Neural cell (in vitro differentiated cells): ENCODE measurements at regions not wholly inside any gene's neighbourhood (a gene's known extent, or its start where the extent isn't known, plus 50 kb on each side); places are given as distances from the start of the nearest gene placed in this dataset.

ENCODE experiments used
- H2AFZ ChIP-seq: fragments of 200-600, 300-800 bp; sonication (generic), shearing (Covaris generic); 2 replicates; pipeline ENCODE4 v1.6.0; 2014; ENCODE audit warnings: low read depth, mild to moderate bottlenecking, antibody characterized with exemption, low read length, moderate library complexity
- H3F3A ChIP-seq: fragments of 200-600 bp; shearing (Covaris generic); 2 replicates; pipeline ENCODE4 v1.6.1; 2016; ENCODE audit warnings: mild to moderate bottlenecking, moderate library complexity, mixed read lengths, antibody characterized with exemption, low read length; ENCODE audit not compliant: insufficient read depth, poor library complexity, severe bottlenecking
- H3K27ac ChIP-seq: fragments of 200-600, 300-800 bp; sonication (generic), shearing (Covaris generic); 2 replicates; pipeline ENCODE4 v1.5.1; 2014; ENCODE audit warnings: mild to moderate bottlenecking, low read length, moderate library complexity
- H3K27me3 ChIP-seq: fragments of 300-800, 200-600 bp; sonication (generic), shearing (Covaris generic); 2 replicates; pipeline ENCODE4 v1.6.0; 2014; ENCODE audit warnings: mild to moderate bottlenecking, low read depth, low read length, moderate library complexity; ENCODE audit not compliant: insufficient read depth
- H3K36me3 ChIP-seq: fragments of 300-800, 200-600 bp; sonication (generic), shearing (Covaris generic); 2 replicates; pipeline ENCODE4 v1.5.1; 2014; ENCODE audit warnings: mild to moderate bottlenecking, antibody characterized with exemption, low read length, moderate library complexity; ENCODE audit not compliant: insufficient read depth
- H3K4me2 ChIP-seq: fragments of 300-800, 200-600 bp; sonication (generic), shearing (Covaris generic); 2 replicates; pipeline ENCODE4 v1.6.0; 2014; ENCODE audit warnings: mild to moderate bottlenecking, low read length
- H3K4me3 ChIP-seq: fragments of 300-800, 200-600 bp; sonication (generic), shearing (Covaris generic); 2 replicates; pipeline ENCODE4 v1.5.1; 2014; ENCODE audit warnings: mild to moderate bottlenecking, low read length, moderate library complexity
- H3K79me2 ChIP-seq: fragments of 200-600 bp; shearing (Covaris generic); replicated peaks from 2 replicates; pipeline ENCODE4 v1.6.0; 2014; ENCODE audit warnings: mild to moderate bottlenecking, low read length, moderate library complexity; ENCODE audit not compliant: insufficient read depth
- H3K9ac ChIP-seq: fragments of 300-800, 200-600 bp; sonication (generic), shearing (Covaris generic); 2 replicates; pipeline ENCODE4 v1.6.1; 2016; ENCODE audit warnings: mild to moderate bottlenecking, low read length, mixed read lengths
- H3K9me2 ChIP-seq: fragments of 200-600 bp; shearing (Covaris generic); 2 replicates; pipeline ENCODE4 v1.6.1; 2016; ENCODE audit warnings: mild to moderate bottlenecking, low read length, mixed read lengths; ENCODE audit not compliant: insufficient read depth
- H3K9me3 ChIP-seq: fragments of 200-600, 300-800 bp; sonication (generic), shearing (Covaris generic); 2 replicates; pipeline ENCODE4 v1.6.1; 2016; ENCODE audit warnings: mild to moderate bottlenecking, mixed run types, low read length, moderate library complexity, mixed read lengths
- H4K20me1 ChIP-seq: fragments of 200-600 bp; shearing (Covaris generic); 2 replicates; pipeline ENCODE4 v1.6.1; 2016; ENCODE audit warnings: mild to moderate bottlenecking, mixed run types; ENCODE audit not compliant: insufficient read depth
- EP300 ChIP-seq: fragments of 450-650 bp; conservative IDR thresholded peaks from 2 replicates; pipeline ENCODE4 v1.6.1; 2014; ENCODE audit warnings: antibody characterized with exemption, mild to moderate bottlenecking, moderate library complexity; ENCODE audit not compliant: poor library complexity, severe bottlenecking
- EZH2 ChIP-seq: fragments of 200-600, 300-800 bp; shearing (Covaris generic), sonication (generic); IDR thresholded peaks from 2 replicates; pipeline ENCODE4 v1.6.1; 2014; ENCODE audit warnings: antibody characterized with exemption, low read length, borderline replicate concordance, mild to moderate bottlenecking; ENCODE audit not compliant: insufficient read depth, poor library complexity, severe bottlenecking
- MXI1 ChIP-seq: fragments of 450-650 bp; conservative IDR thresholded peaks from 2 replicates; pipeline ENCODE4 v1.6.1; 2014; ENCODE audit warnings: antibody characterized with exemption, mild to moderate bottlenecking; ENCODE audit not compliant: poor library complexity, severe bottlenecking
- POLR2AphosphoS5 ChIP-seq: IDR thresholded peaks from 2 replicates; pipeline ENCODE4 v1.6.1; 2012
- RAD21 ChIP-seq: fragments of 450-650 bp; conservative IDR thresholded peaks from 2 replicates; pipeline ENCODE4 v1.6.1; 2014; ENCODE audit warnings: antibody characterized with exemption, mild to moderate bottlenecking, moderate library complexity
- SMC3 ChIP-seq: fragments of 450-650 bp; conservative IDR thresholded peaks from 2 replicates; pipeline ENCODE4 v1.6.1; 2014; ENCODE audit warnings: antibody characterized with exemption, mild to moderate bottlenecking, moderate library complexity; ENCODE audit not compliant: poor library complexity
- TAF1 ChIP-seq: IDR thresholded peaks from 2 replicates; pipeline ENCODE4 v1.6.1; 2012; ENCODE audit warnings: low read depth
- TF ChIP-seq, protein P1 (sequence below): IDR thresholded peaks from 2 replicates; pipeline ENCODE4 v1.6.1; 2012; ENCODE audit warnings: borderline replicate concordance
- TF ChIP-seq, protein P2 (sequence below): fragments of 450-650 bp; IDR thresholded peaks from 2 replicates; pipeline ENCODE4 v1.5.1; 2014; ENCODE audit warnings: antibody characterized with exemption, mild to moderate bottlenecking, moderate library complexity; ENCODE audit not compliant: poor library complexity, severe bottlenecking

DNA sequence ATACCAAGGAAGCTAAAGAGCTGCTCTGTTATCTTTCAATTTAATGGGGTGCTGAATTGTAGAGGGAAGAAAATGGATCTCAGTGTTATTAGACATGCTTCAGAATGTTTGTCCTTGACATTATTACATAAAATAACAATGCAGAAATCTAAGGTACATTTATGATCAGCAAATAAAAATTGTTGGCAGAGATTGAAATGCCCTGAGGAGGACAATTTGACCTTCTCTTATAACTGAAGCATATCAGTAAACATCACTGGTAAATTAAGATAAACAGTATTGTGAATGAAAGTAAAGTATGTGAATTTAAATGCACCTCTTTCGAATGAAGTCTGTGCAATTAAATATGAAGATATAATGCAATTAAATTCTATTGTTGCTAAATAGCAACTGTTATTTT is 1362.1 kb upstream of the ATXN8OS start:
- H3K79me2 ChIP-seq, result no peaks in the 10 kb centered on the region
- no peak overlapping the region for H3K9ac ChIP-seq
- H4K20me1 ChIP-seq, result no peaks in the 10 kb centered on the region
- no peaks in the 10 kb centered on the region for H3K9me2 ChIP-seq
- H3K4me2 ChIP-seq, result no peak overlapping the region
- no peaks in the 10 kb centered on the region for H3K27me3 ChIP-seq
- H2AFZ ChIP-seq, result no peak overlapping the region
- no peaks in the 10 kb centered on the region for H3K36me3 ChIP-seq
- no peak overlapping the region for H3K4me3 ChIP-seq
- TF ChIP-seq EZH2 (no peak), TAF1 (no peak), MXI1 (no peak), RAD21 (no peak), POLR2AphosphoS5 (no peak), EP300 (no peak), SMC3 (no peak)
- TF ChIP-seq, protein P1, sequence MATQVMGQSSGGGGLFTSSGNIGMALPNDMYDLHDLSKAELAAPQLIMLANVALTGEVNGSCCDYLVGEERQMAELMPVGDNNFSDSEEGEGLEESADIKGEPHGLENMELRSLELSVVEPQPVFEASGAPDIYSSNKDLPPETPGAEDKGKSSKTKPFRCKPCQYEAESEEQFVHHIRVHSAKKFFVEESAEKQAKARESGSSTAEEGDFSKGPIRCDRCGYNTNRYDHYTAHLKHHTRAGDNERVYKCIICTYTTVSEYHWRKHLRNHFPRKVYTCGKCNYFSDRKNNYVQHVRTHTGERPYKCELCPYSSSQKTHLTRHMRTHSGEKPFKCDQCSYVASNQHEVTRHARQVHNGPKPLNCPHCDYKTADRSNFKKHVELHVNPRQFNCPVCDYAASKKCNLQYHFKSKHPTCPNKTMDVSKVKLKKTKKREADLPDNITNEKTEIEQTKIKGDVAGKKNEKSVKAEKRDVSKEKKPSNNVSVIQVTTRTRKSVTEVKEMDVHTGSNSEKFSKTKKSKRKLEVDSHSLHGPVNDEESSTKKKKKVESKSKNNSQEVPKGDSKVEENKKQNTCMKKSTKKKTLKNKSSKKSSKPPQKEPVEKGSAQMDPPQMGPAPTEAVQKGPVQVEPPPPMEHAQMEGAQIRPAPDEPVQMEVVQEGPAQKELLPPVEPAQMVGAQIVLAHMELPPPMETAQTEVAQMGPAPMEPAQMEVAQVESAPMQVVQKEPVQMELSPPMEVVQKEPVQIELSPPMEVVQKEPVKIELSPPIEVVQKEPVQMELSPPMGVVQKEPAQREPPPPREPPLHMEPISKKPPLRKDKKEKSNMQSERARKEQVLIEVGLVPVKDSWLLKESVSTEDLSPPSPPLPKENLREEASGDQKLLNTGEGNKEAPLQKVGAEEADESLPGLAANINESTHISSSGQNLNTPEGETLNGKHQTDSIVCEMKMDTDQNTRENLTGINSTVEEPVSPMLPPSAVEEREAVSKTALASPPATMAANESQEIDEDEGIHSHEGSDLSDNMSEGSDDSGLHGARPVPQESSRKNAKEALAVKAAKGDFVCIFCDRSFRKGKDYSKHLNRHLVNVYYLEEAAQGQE, result no peak
- TF ChIP-seq, protein P2, sequence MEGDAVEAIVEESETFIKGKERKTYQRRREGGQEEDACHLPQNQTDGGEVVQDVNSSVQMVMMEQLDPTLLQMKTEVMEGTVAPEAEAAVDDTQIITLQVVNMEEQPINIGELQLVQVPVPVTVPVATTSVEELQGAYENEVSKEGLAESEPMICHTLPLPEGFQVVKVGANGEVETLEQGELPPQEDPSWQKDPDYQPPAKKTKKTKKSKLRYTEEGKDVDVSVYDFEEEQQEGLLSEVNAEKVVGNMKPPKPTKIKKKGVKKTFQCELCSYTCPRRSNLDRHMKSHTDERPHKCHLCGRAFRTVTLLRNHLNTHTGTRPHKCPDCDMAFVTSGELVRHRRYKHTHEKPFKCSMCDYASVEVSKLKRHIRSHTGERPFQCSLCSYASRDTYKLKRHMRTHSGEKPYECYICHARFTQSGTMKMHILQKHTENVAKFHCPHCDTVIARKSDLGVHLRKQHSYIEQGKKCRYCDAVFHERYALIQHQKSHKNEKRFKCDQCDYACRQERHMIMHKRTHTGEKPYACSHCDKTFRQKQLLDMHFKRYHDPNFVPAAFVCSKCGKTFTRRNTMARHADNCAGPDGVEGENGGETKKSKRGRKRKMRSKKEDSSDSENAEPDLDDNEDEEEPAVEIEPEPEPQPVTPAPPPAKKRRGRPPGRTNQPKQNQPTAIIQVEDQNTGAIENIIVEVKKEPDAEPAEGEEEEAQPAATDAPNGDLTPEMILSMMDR, result no peak
- H3K27ac ChIP-seq, result no peak overlapping the region
- no peaks in the 10 kb centered on the region for H3F3A ChIP-seq
- H3K9me3 ChIP-seq, result no peaks in the 10 kb centered on the region

DNA sequence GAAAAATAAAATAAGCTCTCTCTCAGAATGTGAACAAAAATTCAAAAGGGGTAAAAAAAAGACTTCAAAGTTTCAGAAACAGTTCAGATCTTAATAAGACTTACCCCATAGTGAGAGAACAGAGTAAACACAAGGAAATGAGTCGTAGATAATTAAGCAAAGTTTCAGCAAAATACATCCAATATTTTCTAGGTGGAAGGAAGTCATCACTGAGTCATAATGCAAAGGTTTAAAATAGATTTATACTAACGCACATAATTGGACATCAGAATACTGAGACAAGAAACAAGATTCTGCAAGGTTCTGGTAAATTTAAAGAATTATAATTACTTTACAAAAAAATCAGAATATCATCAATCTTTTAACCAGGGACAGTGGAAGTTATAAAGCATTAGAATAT is 1370.7 kb upstream of the ATXN8OS start:
- no peak overlapping the region for H2AFZ ChIP-seq
- H3K79me2 ChIP-seq, result no peaks in the 10 kb centered on the region
- H3F3A ChIP-seq, result no peaks in the 10 kb centered on the region
- TF ChIP-seq, protein P2, result no peak
- TF ChIP-seq POLR2AphosphoS5 (no peak), EZH2 (no peak), TAF1 (no peak), RAD21 (no peak), MXI1 (no peak), EP300 (no peak), SMC3 (no peak)
- TF ChIP-seq, protein P1, result no peak
- no peaks in the 10 kb centered on the region for H3K36me3 ChIP-seq
- no peaks in the 10 kb centered on the region for H3K9me2 ChIP-seq
- H3K27me3 ChIP-seq, result no peaks in the 10 kb centered on the region
- no peaks in the 10 kb centered on the region for H4K20me1 ChIP-seq
- no peak overlapping the region for H3K9ac ChIP-seq
- no peaks in the 10 kb centered on the region for H3K9me3 ChIP-seq
- H3K4me2 ChIP-seq, result no peak overlapping the region
- H3K27ac ChIP-seq, result no peak overlapping the region
- H3K4me3 ChIP-seq, result no peak overlapping the region
